ENCODE measurements at regions not wholly inside any gene's neighbourhood (a gene's known extent, or its start where the extent isn't known, plus 50 kb on each side); places are given as distances from the start of the nearest gene placed in this dataset.
A peak's percentile ranks its signal among the peaks of the same experiment; 100 is the strongest.

DNA sequence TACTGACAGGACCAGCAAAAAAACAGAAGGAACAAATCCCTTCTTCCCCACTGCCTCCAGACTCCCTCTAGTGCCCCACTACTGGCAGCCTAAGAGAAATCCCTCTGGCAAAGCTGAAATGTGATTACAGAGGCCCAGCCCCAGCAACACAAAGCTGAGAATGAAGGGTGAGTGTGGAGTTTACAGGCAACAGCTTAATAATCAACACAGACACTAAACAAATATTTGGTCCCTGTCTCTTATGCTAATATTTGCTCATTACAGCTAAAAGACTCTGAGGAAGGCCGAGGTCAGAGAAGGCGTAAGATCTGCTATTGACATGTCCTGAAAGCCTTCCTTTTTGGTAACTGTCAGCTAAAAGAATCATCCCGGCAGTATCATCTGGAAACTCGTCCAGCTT lies 308.5 kb upstream of the RASGRP1 start:
- DNase-seq (ENCODE audit: low read depth), result no peak
- TF ChIP-seq, protein P1, sequence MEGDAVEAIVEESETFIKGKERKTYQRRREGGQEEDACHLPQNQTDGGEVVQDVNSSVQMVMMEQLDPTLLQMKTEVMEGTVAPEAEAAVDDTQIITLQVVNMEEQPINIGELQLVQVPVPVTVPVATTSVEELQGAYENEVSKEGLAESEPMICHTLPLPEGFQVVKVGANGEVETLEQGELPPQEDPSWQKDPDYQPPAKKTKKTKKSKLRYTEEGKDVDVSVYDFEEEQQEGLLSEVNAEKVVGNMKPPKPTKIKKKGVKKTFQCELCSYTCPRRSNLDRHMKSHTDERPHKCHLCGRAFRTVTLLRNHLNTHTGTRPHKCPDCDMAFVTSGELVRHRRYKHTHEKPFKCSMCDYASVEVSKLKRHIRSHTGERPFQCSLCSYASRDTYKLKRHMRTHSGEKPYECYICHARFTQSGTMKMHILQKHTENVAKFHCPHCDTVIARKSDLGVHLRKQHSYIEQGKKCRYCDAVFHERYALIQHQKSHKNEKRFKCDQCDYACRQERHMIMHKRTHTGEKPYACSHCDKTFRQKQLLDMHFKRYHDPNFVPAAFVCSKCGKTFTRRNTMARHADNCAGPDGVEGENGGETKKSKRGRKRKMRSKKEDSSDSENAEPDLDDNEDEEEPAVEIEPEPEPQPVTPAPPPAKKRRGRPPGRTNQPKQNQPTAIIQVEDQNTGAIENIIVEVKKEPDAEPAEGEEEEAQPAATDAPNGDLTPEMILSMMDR (conservative IDR thresholded peaks at IDR 0.05; ENCODE audit: control insufficient read depth, insufficient read depth, low read depth, low read length), result peak; percentile 1
- no peak overlapping the region for H3K4me3 ChIP-seq (ENCODE audit: control insufficient read depth, low read depth, low read length)

DNA sequence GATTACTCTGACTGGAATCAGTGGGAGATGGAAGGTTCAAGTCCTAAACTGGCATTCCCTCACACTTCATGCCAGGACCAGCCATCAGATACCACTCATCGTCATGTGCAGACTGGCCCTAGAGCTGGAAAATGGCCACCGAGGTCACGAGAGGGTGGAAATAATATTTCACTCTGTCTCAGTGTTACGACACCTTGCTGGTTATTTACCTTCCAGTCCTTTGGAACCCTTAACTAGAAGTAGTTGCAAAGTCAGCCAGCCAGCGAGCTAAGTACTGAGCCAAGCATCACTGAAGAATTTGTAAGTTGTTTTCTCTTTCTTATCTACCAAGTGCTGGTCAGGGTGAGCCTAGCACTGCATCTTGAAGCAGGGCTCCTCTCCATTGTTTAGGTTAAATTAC lies 309.9 kb upstream of the RASGRP1 start:
- H3K4me3 ChIP-seq (ENCODE audit: control insufficient read depth, low read depth, low read length), result no peak overlapping the region
- TF ChIP-seq, protein P1 (conservative IDR thresholded peaks at IDR 0.05; ENCODE audit: control insufficient read depth, insufficient read depth, low read depth, low read length), result no peak
- no peak for DNase-seq (ENCODE audit: low read depth)

DNA sequence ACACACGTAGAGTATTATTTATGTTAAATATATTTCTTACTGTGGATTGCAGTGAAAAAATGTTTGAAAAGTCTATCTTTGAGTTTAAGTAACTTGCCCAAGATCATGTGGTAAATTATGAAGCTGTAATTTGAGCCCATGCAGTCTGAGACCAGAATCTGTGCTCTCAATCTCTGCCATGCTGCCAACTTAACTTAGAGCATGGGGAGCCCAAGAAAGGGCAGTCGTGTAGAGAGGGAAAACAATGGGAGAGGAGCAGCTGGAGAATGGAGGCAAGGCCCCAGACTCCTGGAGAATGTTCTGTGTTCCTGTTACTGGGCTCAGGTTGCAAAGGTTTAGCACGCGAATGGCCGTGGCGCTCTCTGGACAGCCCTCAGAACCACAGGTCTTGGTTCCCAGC lies 311.6 kb upstream of the RASGRP1 start:
- DNase-seq (ENCODE audit: low read depth), result no peak
- TF ChIP-seq, protein P1 (conservative IDR thresholded peaks at IDR 0.05; ENCODE audit: control insufficient read depth, insufficient read depth, low read depth, low read length), result no peak
- H3K4me3 ChIP-seq (ENCODE audit: control insufficient read depth, low read depth, low read length), result no peak overlapping the region

DNA sequence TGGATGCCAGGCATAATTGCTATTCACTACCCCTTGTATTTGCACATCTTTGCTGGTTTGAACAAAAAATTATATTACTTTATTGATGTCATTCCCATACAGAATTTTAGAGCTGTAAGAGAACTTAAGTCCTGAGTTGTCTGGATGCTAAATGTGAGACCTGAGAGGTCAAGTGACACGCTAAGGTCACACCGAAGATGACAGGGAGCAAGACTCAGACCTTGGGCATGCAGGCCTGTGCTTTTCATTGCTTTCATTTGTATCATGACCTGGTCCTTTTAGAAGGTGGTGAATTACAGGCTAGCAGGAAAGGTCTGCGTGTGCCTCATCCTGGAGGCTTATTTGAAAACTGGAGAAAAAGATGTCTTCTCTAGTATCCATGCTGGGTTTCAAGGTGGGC lies 312.0 kb upstream of the RASGRP1 start:
- TF ChIP-seq, protein P1 (conservative IDR thresholded peaks at IDR 0.05; ENCODE audit: control insufficient read depth, insufficient read depth, low read depth, low read length), result no peak
- H3K4me3 ChIP-seq (ENCODE audit: control insufficient read depth, low read depth, low read length), result no peak overlapping the region
- no peak for DNase-seq (ENCODE audit: low read depth)

DNA sequence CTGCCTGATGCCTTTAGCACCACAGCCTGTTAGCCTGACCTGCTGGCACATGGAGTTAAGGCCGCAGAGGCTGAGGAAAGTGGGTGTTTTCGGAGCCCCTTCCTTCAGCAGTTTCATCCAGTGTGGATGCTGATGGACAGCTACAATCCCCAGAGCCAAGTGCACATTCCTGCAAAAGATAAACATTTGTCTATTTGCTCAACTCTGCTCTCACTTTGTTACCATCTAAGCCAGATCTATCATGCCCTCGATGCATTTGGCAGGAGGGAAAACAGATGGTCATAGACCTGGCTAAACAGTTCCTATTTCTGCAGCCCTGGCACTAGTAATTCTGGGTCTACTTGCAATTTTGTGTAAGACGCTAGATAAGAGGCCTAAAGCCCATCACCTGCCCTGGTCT lies 312.9 kb upstream of the RASGRP1 start:
- TF ChIP-seq, protein P1 (conservative IDR thresholded peaks at IDR 0.05; ENCODE audit: control insufficient read depth, insufficient read depth, low read depth, low read length), result no peak
- H3K4me3 ChIP-seq (ENCODE audit: control insufficient read depth, low read depth, low read length), result no peak overlapping the region
- DNase-seq (ENCODE audit: low read depth), result no peak

DNA sequence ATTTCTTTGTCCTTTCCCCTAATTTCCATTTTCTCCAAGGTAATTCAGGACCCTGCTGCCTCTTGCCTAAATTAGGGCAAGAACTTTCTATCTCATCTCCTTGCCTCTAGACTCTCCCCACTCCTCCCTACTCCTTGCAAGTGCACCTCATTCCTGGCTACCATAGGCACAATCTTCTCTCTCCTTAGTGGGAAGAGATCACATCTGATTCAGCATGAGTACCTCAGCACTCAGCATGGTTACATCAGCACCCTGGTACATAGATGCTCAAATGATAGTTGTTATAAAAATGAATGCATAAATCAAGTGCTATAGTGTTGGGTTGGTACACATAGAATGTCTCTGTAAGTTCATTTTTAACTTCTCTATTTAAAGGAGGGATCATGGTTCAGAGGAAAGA lies 313.4 kb upstream of the RASGRP1 start:
- TF ChIP-seq, protein P1 (conservative IDR thresholded peaks at IDR 0.05; ENCODE audit: control insufficient read depth, insufficient read depth, low read depth, low read length), result no peak
- peak; percentile 51 for DNase-seq (ENCODE audit: low read depth)
- no peak overlapping the region for H3K4me3 ChIP-seq (ENCODE audit: control insufficient read depth, low read depth, low read length)

DNA sequence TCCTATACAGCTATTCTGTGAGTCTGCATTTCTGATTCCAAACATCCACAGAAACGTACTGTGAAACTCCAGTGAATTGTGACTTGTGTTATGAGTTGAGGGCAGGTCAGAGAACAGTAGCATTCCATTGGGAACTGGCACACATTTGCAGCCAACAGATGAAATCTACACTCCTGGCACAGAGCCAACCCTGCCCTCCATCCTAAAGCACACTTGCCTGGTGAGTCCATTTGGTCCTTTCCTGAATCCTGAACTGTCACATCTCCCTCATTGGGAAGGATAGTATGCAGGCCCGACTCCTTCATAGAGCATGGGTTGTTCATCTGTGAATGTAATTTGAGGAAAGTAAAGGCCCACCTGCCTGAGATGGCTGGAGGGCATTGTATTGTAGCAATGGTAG lies 314.3 kb upstream of the RASGRP1 start:
- no peak overlapping the region for H3K4me3 ChIP-seq (ENCODE audit: control insufficient read depth, low read depth, low read length)
- TF ChIP-seq, protein P1 (conservative IDR thresholded peaks at IDR 0.05; ENCODE audit: control insufficient read depth, insufficient read depth, low read depth, low read length), result no peak
- no peak for DNase-seq (ENCODE audit: low read depth)
